Keratinocyte (primary cell): ENCODE measurements at regions not wholly inside any gene's neighbourhood (a gene's known extent, or its start where the extent isn't known, plus 50 kb on each side); places are given as distances from the start of the nearest gene placed in this dataset.

ENCODE experiments used
- CTCF ChIP-seq, 3 experiments: IDR thresholded peaks in 1 of 3; conservative IDR thresholded peaks in 1 of 3; optimal IDR thresholded peaks in 1 of 3; 2 replicates in 2 of 3; 3 replicates in 1 of 3; pipeline versions ENCODE3 to v1.5.1; 2011; ENCODE audit warnings: low read length in 3 of 3, mild to moderate bottlenecking in 3 of 3, moderate library complexity in 2 of 3, control low read depth in 1 of 3, inconsistent platforms in 1 of 3; ENCODE audit not compliant: insufficient read depth in 2 of 3; ENCODE audit errors: extremely low read depth in 1 of 3
- EZH2 ChIP-seq: IDR thresholded peaks from one replicate; pipeline ENCODE4 v1.6.1; 2012; ENCODE audit warnings: inconsistent platforms, mild to moderate bottlenecking, low read length, moderate library complexity

DNA sequence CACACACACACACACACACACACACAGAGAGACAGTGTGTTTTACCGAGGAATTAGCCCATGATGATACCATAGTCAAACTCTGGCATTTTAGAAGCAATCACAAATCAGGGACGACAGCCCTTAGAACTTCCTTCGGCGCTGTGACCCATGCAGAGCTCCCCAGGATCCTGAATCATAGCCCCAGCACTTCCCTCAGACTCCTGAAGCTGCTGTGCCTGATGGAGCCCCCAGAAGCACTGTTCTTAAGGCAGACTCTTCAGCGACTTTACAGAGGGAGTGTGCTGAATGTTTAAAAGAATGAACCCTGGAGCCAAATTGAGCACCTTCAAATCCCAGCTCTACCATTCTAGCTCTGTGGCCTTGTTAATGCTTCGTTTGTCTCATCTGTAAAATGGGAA is 89.3 kb upstream of the LIPC start:
- TF ChIP-seq CTCF (optimal IDR thresholded peaks at IDR 0.05 in 1 of 3, IDR thresholded peaks at IDR 0.05 in 1 of 3, conservative IDR thresholded peaks at IDR 0.05 in 1 of 3; ENCODE audit: extremely low read depth in 1 of 3, insufficient read depth in 2 of 3, low read length in 3 of 3) (no peak), EZH2 (no peak)
